ENCODE measurements at regions not wholly inside any gene's neighbourhood (a gene's known extent, or its start where the extent isn't known, plus 50 kb on each side); places are given as distances from the start of the nearest gene placed in this dataset.

DNA sequence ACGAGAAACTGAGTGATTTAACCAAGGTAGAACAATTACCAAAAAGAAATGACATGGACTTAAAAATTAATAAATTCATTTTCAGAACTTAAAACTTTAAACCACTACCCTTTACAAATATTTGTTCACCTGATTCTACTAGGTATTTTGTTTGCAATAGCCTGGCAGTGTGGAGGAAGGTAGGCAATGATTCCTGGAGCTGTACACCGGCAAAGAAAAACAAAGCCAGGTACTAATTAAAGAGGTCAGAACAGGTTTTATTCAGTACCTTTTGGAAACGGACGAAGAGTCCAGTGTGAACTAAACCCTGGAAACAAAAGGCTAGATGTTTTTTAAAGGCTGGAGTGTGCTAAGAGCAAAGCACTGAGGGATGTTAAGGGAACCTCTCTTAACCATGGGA, 561.3 kb upstream of the FSHR start:
- TF ChIP-seq, protein P1, sequence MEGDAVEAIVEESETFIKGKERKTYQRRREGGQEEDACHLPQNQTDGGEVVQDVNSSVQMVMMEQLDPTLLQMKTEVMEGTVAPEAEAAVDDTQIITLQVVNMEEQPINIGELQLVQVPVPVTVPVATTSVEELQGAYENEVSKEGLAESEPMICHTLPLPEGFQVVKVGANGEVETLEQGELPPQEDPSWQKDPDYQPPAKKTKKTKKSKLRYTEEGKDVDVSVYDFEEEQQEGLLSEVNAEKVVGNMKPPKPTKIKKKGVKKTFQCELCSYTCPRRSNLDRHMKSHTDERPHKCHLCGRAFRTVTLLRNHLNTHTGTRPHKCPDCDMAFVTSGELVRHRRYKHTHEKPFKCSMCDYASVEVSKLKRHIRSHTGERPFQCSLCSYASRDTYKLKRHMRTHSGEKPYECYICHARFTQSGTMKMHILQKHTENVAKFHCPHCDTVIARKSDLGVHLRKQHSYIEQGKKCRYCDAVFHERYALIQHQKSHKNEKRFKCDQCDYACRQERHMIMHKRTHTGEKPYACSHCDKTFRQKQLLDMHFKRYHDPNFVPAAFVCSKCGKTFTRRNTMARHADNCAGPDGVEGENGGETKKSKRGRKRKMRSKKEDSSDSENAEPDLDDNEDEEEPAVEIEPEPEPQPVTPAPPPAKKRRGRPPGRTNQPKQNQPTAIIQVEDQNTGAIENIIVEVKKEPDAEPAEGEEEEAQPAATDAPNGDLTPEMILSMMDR (IDR thresholded peaks at IDR 0.05) = no peak
- TF ChIP-seq EZH2 (IDR thresholded peaks at IDR 0.05; ENCODE audit: borderline replicate concordance, insufficient read depth, low read depth, low read length, poor library complexity, severe bottlenecking) = no peak

Measured in B cell (primary cell).